ES-I3 (cell line): ENCODE measurements at regions not wholly inside any gene's neighbourhood (a gene's known extent, or its start where the extent isn't known, plus 50 kb on each side); places are given as distances from the start of the nearest gene placed in this dataset.

Source experiments
- H3K36me3 ChIP-seq: 2 replicates; pipeline ENCODE4 v1.6.1; 2013; ENCODE audit warnings: mild to moderate bottlenecking, low read length, control low read depth, moderate library complexity; ENCODE audit not compliant: insufficient read depth
- H3K4me1 ChIP-seq: 2 replicates; pipeline ENCODE4 v1.6.1; 2013; ENCODE audit warnings: mild to moderate bottlenecking, control low read depth, low read length; ENCODE audit not compliant: insufficient read depth
- H3K9ac ChIP-seq: 2 replicates; pipeline ENCODE4 v1.6.1; 2013; ENCODE audit warnings: low read depth, mild to moderate bottlenecking, low read length, moderate library complexity
- H3K9me3 ChIP-seq: 2 replicates; pipeline ENCODE4 v1.6.1; 2013; ENCODE audit warnings: mild to moderate bottlenecking, low read length, moderate library complexity; ENCODE audit not compliant: control insufficient read depth, insufficient read depth

DNA sequence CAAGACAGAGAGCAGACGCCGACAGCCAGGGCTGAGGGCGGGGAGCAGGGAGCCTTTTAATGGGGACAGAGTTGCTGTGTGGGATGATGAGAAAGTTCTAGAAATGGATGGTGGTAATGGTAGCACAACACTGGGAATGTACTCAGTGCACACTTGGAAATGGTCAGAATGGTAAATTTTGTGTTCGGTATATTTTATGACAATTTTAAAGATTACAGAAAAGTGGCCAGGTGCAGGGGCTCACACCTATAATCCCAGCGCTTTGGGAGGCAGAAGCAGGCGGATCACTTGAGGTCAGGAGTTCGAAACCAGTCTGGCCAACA lies 243.2 kb upstream of the CIBAR2 start:
- no peak overlapping the region for H3K9ac ChIP-seq
- no peaks in the 10 kb centered on the region for H3K4me1 ChIP-seq
- no peaks in the 10 kb centered on the region for H3K36me3 ChIP-seq
- H3K9me3 ChIP-seq: no peaks in the 10 kb centered on the region; the same call in 1 of the 2 replicates

DNA sequence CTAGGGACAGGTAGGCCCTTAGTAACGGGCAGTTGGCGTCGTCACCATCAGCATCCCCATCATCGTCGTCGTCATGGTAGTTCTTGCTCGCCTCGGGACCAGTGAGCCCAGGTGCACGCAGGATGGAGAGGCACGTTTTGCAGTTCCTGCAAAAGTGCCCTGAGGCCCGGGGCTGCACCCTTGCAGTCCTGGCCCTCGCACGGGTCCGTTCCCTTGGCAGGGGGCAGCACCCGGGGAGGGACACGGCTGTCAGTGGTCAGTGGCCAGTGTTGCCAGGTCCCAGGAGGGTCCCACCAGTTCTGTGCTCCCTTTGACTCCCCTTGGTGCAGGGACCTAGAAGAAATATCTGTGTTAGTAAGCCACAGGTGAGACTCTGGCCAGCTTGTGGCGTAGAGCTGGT lies 243.9 kb upstream of the CIBAR2 start:
- Histone ChIP-seq H3K36me3 (no peaks in the 10 kb centered on the region), H3K4me1 (no peaks in the 10 kb centered on the region), H3K9me3 (no peaks in the 10 kb centered on the region; the same call in 1 of the 2 replicates), H3K9ac (no peak overlapping the region)

DNA sequence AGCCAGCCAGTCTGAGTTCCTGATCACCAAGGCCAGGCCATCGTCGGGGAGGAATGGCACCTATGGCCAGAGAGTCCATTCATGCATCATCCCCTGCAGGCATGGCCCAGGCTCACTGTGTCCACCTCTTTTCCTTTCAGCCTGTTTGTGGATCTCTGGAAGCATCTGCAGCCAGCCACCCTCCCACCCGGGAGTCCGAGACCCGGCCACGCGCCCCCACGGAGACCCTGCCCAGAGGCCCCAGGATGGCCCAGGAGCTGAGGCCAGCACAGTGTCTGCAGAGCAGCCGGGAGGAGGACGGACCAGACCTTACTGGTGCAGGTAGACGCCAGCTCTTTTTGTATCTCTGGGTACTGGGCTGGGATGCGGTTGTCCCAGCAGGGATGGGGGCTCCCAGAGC lies 245.1 kb upstream of the CIBAR2 start:
- H3K9ac ChIP-seq: no peak overlapping the region
- no peaks in the 10 kb centered on the region for H3K36me3 ChIP-seq
- no peaks in the 10 kb centered on the region for H3K9me3 ChIP-seq
- H3K4me1 ChIP-seq: no peaks in the 10 kb centered on the region

DNA sequence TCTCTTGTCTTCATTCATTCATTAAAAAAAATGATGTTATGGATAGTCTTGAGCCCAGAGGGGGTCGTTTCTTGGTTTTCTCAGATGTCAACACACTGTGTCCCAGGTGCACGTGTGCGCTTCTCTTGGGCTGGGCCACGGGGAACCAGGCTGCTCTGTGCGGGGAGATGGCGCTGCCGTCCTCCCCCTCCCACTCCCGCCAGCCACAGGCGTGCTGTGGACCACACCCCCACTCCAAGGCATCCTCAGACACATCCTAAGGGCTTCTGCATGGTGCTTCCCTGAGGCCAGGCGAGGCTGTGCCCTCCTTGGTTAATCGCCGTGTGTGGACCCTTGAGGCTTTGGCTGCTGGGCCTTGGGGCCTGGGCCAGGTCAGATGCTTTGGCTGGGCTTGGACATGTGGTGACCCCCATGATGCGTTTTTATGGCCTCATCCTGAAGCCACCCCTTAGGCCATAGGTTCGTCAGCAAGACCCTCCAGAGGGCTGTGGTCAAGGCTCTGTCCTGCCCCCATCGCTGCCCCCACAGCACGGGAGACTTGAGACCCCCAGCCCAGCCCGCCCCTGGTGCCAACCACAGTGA lies 245.7 kb upstream of the CIBAR2 start:
- H3K9me3 ChIP-seq: no peaks in the 10 kb centered on the region
- H3K36me3 ChIP-seq: no peaks in the 10 kb centered on the region
- no peaks in the 10 kb centered on the region for H3K4me1 ChIP-seq
- H3K9ac ChIP-seq: no peak overlapping the region

DNA sequence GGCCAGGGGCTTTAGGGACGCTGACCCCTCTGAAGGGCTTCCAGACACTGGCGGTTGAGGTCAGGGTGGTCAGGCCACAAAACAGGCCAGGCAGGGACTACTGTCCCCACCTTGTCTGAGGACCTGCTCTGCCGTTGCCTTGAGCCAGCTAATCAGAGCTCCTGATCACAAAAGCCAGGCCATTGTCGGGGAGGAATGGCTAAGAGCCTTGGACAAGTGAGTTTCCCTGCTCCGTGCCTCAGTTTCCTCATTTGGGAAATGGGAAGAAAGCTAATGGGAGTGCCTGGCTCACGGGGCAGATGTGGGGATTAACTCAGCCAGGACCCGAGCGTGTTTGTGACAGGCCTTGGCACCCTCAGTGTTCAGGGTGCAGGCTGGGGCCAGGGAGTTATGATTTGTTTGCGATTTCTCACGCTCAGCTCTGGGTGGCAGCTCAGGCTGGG lies 246.5 kb upstream of the CIBAR2 start:
- Histone ChIP-seq H3K9me3 (no peaks in the 10 kb centered on the region), H3K4me1 (no peaks in the 10 kb centered on the region), H3K9ac (no peak overlapping the region), H3K36me3 (no peaks in the 10 kb centered on the region)

DNA sequence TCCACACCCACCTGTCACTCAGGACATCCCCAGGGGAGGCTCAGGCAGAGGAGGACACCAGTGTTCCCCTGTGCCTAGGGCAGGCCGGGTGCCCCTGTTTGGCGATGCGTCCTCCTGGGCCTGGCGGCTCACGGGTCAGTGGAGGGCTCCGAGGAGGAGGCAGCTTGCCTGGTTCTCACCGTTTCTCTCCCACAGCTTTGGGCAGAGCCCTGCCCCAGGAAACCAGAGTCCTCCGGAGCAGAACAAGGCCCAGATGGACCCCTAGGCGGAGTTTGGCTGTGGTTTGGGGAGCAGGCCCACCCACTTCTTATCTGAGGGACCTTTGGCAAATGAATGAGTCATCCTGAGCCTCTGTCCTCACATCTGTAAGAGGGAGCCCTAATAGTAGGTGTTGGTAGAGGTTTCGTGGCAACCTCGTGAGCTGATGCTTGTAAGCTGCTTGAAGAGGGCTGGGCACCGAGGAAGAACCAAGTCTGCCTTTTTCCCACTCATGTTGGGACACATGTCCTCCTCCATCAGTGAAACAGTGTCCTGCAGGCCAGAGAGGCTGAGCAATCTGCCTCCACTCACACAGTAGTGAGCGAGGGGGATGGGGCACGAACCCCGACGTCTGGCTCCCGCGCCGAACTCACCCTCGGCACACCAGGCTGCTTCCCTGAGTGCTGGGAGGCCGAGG lies 247.0 kb upstream of the CIBAR2 start:
- Histone ChIP-seq H3K9me3 (no peaks in the 10 kb centered on the region), H3K36me3 (no peaks in the 10 kb centered on the region), H3K9ac (no peak overlapping the region), H3K4me1 (no peaks in the 10 kb centered on the region)

DNA sequence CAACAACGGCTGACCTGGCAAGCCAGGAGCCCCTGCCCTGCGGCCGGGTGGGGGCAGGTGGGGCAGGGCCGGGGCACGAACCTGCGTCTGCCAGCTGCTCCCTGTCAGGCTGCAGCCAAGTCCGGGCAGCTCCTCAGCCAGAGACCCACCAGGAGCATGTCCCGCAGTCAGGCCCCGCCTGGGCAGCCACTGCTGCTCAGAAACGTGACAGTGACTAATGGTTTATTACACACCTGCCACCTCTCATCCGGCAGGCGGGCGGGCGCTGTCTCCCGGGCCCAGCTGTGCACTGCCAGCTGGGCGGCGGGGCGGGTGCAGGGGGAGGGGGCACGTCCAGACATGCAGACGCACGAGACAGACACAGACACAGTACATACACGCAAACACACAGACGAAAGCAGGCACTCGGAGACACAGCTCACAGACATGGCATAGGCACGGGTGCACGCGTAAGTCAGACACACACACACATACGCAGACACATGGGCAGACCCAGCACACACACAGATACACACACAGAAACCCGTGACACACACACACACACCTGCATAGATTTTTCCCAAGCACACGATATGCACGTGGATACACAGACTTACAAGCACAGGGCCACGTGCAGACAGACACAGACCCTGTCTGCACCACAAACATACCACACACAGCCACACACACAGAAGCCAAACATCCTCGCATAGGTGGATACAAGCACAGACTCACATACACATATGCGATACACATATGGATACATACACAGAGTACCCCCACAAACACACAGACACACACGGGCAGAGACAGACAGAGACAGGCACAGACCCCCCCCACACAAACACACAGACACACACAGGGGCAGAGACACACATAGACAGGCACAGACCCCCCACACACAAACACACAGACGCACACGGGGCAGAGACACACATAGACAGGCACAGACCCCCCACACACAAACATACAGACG lies 248.3 kb upstream of the CIBAR2 start:
- Histone ChIP-seq H3K9ac (no peak overlapping the region), H3K36me3 (no peaks in the 10 kb centered on the region), H3K4me1 (peaks cover 7% of the 10 kb centered on the region; the same call in 1 of the 2 replicates), H3K9me3 (no peaks in the 10 kb centered on the region)

DNA sequence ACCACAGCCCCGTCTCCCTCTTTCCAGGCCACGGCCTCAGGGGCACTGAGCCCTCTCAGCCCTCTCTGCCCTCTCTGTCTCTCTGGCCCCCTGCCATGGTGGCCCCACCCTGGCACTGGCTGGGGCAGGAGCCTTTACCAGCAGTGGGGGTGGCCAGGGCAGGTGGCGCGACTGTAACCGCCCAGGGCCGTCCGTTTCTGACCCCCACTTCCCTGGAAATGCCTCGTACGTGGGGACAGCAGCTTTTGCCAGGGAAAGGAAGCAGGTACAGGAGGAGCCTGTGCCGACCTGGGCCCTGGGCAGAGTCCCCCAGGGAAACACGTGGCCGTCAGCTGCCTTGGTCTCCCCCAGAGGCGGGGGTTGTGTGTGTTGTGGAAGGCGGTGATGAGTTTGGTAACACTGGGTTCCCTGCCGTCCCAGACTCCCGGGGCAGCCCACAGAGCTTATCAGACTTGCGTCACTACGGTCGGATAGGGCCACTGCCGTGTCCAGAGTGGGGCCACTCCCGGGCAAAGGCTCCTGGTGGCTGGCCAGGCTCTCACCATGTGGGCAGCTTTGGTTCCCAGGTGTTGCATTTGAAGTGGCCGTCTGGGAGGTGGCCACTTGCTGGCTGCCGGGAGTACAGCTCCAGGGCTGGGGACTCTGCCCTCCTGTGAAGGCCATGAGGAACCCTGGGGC lies 249.3 kb upstream of the CIBAR2 start:
- no peak overlapping the region for H3K9ac ChIP-seq
- no peaks in the 10 kb centered on the region for H3K36me3 ChIP-seq
- peaks cover 9% of the 10 kb centered on the region; the same call in 1 of the 2 replicates for H3K4me1 ChIP-seq
- H3K9me3 ChIP-seq: no peaks in the 10 kb centered on the region

DNA sequence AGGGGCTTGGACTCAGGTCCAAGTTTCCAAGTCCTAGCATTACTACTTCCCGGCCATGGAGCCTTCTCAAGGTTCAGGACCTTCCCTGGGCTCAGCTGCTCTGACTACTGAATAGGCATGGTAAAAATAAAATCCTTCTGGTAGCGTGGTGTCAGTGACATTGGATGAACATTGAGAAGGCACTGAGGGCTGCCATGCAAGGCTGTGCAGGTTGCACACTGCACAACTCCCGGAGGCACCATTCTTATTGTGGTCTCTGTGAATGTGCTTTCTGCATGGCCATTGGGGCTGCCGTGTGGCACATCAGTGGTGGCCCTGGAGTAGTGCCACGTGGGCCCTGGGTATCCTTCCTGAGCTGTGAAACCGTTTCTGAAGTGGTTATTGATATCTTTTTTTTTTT lies 250.2 kb upstream of the CIBAR2 start:
- Histone ChIP-seq H3K9me3 (no peaks in the 10 kb centered on the region), H3K9ac (no peak overlapping the region), H3K4me1 (peaks cover 9% of the 10 kb centered on the region; the same call in 1 of the 2 replicates), H3K36me3 (no peaks in the 10 kb centered on the region)

DNA sequence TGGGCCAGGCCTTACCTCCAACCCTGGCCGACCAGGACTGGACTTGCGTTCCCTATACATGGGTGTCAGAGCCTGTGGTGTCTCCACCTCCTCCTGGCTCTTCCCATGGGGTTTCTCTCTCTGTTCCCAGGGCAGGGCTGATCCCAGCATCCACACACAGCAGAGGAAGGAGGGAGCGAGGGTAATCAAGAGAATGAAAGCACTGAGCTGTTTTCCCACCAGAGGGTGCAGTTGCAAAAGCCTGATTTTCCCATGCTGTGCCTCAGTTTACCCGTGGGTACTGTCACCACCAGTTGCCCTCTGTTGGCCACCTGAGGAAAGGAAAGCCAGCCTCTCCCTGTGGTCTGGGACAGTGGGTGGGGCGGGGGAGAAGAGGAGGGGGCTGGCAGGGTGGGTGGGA lies 249.7 kb upstream of the GSE1 start:
- no peak overlapping the region for H3K9ac ChIP-seq
- H3K9me3 ChIP-seq: no peaks in the 10 kb centered on the region
- H3K4me1 ChIP-seq: peaks cover 9% of the 10 kb centered on the region; the same call in 1 of the 2 replicates
- H3K36me3 ChIP-seq: no peaks in the 10 kb centered on the region

DNA sequence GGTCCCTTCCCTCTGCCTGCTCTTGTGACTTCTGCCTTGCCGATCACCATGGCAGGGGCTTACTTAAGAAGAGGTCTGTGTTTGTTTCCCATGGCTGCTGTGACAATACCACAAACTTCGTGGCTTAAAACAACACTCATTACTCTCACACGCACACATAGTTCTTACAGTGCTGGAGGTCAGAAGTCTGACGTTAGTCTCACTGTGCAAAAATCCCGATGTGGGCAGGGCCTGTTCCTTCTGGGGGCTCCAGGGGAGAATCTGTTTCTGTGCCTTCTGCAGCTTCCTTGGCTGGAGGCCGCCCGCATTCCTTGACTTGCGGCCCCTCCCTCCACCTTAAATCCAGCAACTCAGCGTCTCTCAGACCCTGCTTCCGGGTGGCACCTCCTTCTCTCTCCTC lies 249.2 kb upstream of the GSE1 start:
- no peak overlapping the region for H3K9ac ChIP-seq
- H3K4me1 ChIP-seq: peaks cover 9% of the 10 kb centered on the region; the same call in 1 of the 2 replicates
- H3K9me3 ChIP-seq: no peaks in the 10 kb centered on the region
- H3K36me3 ChIP-seq: no peaks in the 10 kb centered on the region

DNA sequence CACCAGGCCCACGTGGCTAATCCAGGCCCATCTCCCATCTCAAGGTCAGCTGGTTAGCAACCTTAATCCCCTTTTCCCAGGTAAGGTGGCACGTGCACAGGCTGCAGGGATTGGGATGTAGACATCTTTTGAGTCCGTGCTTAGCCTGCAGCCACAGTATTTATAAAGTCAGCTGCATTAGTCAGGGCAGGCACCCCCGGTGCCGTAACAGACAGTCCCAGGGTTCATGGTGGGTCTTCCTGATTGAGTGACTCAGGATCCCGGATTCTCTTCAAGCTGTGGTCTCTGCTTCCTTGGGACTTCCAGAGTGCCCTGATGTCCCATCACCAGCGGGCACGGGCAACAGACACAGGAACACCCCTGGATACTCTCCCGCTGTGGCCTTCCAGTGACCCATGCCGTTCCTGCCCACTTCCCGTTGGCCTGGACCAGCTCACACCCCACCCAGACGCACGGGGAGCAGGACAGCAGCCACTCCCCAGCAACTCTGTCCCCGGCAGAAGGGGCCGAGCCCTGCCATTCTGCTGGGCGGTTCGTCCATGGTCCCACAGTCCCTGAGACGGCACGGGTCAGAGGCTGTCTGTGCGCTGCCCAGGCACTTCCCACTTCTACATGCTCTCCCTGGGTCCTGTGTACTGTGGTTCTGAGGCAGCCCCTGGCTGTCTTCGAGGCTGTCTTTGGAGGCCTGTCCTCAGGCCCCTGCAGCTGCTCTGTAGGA lies 248.6 kb upstream of the GSE1 start:
- Histone ChIP-seq H3K9ac (no peak overlapping the region), H3K36me3 (no peaks in the 10 kb centered on the region), H3K9me3 (no peaks in the 10 kb centered on the region), H3K4me1 (peaks cover 9% of the 10 kb centered on the region; the same call in 1 of the 2 replicates)

DNA sequence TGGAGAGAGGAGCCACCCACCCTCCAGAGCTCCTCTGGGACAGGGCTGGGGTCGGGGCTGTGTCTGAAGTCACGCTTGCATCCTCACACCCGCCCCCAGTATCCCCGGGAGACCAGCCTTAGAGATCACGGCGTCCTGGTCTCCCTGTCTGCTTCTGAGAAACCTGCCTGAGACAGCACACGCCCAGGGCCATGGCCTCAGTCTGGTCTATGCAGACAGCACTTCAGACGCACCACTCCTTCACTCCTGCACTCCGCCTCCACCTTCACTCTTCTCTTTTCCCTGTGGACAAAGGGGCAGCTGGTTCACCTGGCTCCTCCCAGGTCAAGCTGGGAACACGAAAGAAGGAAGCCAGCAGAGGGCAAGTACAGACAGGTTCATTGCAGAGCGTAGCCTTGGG lies 248.0 kb upstream of the GSE1 start:
- Histone ChIP-seq H3K4me1 (peaks cover 10% of the 10 kb centered on the region; the same call in 1 of the 2 replicates), H3K9me3 (no peaks in the 10 kb centered on the region), H3K9ac (no peak overlapping the region), H3K36me3 (no peaks in the 10 kb centered on the region)
